Ovary (tissue), 3 donors: ENCODE measurements at regions not wholly inside any gene's neighbourhood (a gene's known extent, or its start where the extent isn't known, plus 50 kb on each side); places are given as distances from the start of the nearest gene placed in this dataset.

Experiments used
- POLR2A ChIP-seq: fragments of 450-650 bp; IDR thresholded peaks from one replicate; pipeline ENCODE4 v1.6.1; 2017; ENCODE audit warnings: antibody characterized with exemption, mild to moderate bottlenecking, moderate library complexity
- TF ChIP-seq, protein P1 (sequence below), 3 donors: fragments of 450-650 bp in 2 of 3; fragments of 200-600 bp in 1 of 3; IDR thresholded peaks; one replicate each; pipeline versions ENCODE4 v1.5.1 to v1.8.0; 2016 to 2022; ENCODE audit warnings: antibody characterized with exemption in 3 of 3, mild to moderate bottlenecking in 1 of 3
- donor health status: DM: no; HTN: no; CAD: no.

DNA sequence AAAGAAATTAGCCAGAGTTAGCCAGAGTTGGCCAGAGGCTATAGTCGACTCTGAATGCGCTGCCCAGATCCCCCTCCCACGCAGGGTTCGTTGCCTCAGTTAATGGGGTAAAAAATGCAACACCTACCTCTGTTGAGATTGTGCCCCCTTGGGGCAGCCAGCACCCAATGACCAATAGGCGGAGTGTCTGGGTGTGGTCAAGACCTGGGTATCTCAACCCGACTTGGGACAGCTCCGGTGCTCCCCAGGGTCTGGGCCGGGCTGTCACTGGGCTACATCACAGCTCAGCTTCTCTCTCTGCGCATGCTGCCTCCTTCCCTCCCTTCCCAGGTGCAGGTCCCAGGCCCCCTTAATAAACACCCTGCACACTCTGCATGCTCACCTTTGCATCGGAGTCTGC lies 59.6 kb upstream of the GCSH start:
- TF ChIP-seq, protein P1, sequence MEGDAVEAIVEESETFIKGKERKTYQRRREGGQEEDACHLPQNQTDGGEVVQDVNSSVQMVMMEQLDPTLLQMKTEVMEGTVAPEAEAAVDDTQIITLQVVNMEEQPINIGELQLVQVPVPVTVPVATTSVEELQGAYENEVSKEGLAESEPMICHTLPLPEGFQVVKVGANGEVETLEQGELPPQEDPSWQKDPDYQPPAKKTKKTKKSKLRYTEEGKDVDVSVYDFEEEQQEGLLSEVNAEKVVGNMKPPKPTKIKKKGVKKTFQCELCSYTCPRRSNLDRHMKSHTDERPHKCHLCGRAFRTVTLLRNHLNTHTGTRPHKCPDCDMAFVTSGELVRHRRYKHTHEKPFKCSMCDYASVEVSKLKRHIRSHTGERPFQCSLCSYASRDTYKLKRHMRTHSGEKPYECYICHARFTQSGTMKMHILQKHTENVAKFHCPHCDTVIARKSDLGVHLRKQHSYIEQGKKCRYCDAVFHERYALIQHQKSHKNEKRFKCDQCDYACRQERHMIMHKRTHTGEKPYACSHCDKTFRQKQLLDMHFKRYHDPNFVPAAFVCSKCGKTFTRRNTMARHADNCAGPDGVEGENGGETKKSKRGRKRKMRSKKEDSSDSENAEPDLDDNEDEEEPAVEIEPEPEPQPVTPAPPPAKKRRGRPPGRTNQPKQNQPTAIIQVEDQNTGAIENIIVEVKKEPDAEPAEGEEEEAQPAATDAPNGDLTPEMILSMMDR (IDR thresholded peaks at IDR 0.05): no peak
- no peak for TF ChIP-seq POLR2A
